Thyroid gland (tissue), 4 donors: ENCODE measurements at regions not wholly inside any gene's neighbourhood (a gene's known extent, or its start where the extent isn't known, plus 50 kb on each side); places are given as distances from the start of the nearest gene placed in this dataset.

Source experiments
- CTCF ChIP-seq, 6 experiments: fragments of 200-600 bp in 3 of 6; fragments of 450-650 bp in 3 of 6; sonication (generic) in 3 of 6; IDR thresholded peaks; one replicate each; pipeline ENCODE4 v1.5.1; 2016 to 2019; ENCODE audit warnings: antibody characterized with exemption in 6 of 6, mild to moderate bottlenecking in 2 of 6, inconsistent platforms in 1 of 6, moderate library complexity in 1 of 6
- POLR2A ChIP-seq, 2 donors: fragments of 450-650 bp; IDR thresholded peaks; one replicate each; pipeline ENCODE4 v1.6.1; 2017; ENCODE audit warnings: antibody characterized with exemption in 2 of 2, mild to moderate bottlenecking in 2 of 2, moderate library complexity in 1 of 2

DNA sequence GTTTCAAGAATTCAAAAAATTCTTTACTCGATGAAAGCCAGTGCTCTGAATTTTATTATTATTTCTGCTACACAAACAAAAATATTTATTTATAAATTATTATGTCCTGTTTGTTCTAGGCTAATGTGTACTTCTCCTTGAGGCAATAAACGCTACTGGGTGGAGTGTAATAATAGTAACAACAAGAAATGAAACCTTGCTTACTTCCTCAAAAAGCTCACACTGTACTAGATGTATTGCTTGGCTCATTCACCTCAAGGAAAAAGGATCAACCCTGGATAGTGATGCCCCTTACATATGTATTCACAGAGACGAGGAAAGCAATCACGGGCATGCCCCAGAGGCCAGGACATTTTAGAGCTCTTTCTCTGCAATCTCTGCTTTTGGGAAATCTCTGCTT lies 685.6 kb upstream of the NXPH2 start:
- TF ChIP-seq CTCF (IDR thresholded peaks at IDR 0.05) (no peak), POLR2A (IDR thresholded peaks at IDR 0.05) (no peak)
